WERI-Rb-1 (cell line): ENCODE measurements at regions not wholly inside any gene's neighbourhood (a gene's known extent, or its start where the extent isn't known, plus 50 kb on each side); places are given as distances from the start of the nearest gene placed in this dataset.
"Not testable (repeated sequence)": the region's sequence is repeated elsewhere in the genome, so short reads cannot be mapped to it uniquely, and the experiment has no call there.

Experiments
- DNase-seq: peaks from one replicate; pipeline ENCODE4 v3.0.0-alpha.2; 2020
- H3K27ac ChIP-seq: fragments of 250-450 bp; sonication (Bioruptor Pico); 2 replicates; pipeline ENCODE4 v1.5.1; 2020; ENCODE audit warnings: mild to moderate bottlenecking, moderate library complexity
- H3K27me3 ChIP-seq: fragments of 250-450 bp; sonication (Bioruptor Pico); 2 replicates; pipeline ENCODE4 v1.5.1; 2021; ENCODE audit warnings: mild to moderate bottlenecking, low read depth, moderate library complexity; ENCODE audit not compliant: insufficient read depth, severe bottlenecking
- H3K36me3 ChIP-seq: fragments of 250-450 bp; sonication (Bioruptor Pico); 2 replicates; pipeline ENCODE4 v1.5.1; 2020; ENCODE audit warnings: mild to moderate bottlenecking, moderate library complexity
- H3K4me3 ChIP-seq: 2 replicates; pipeline ENCODE4 v1.5.1; 2011; ENCODE audit warnings: low read depth, mild to moderate bottlenecking, control low read depth, low read length
- H3K9me3 ChIP-seq: fragments of 250-450 bp; sonication (Bioruptor Pico); 2 replicates; pipeline ENCODE4 v1.5.1; 2021; ENCODE audit warnings: mild to moderate bottlenecking, moderate library complexity; ENCODE audit not compliant: severe bottlenecking
- CTCF ChIP-seq: IDR thresholded peaks from 2 replicates; pipeline ENCODE4 v1.5.1; 2011; ENCODE audit warnings: low read depth, mild to moderate bottlenecking, control low read depth, inconsistent platforms, low read length

GRCh38 chr19:22527554-22527953 lies 105.4 kb upstream of the ZNF98 start:
- no peak overlapping the region for H3K4me3 ChIP-seq
- H3K9me3 ChIP-seq, result no peaks in the 10 kb centered on the region
- DNase-seq, result no peak
- peaks cover 26% of the 10 kb centered on the region for H3K27me3 ChIP-seq
- no peak overlapping the region for H3K27ac ChIP-seq
- no peaks in the 10 kb centered on the region for H3K36me3 ChIP-seq
- no peak for TF ChIP-seq CTCF

- Histone ChIP-seq H3K36me3 (no peaks in the 10 kb centered on the region), H3K27me3 (peaks cover 26% of the 10 kb centered on the region), H3K27ac (no peak overlapping the region), H3K4me3 (no peak overlapping the region), H3K9me3 (no peaks in the 10 kb centered on the region)
- DNase-seq, result no peak
- no peak for TF ChIP-seq CTCF
Observed at GRCh38 chr19:22526661-22527272, 104.6 kb upstream of the ZNF98 start.

- no peaks in the 10 kb centered on the region for H3K36me3 ChIP-seq
- peaks cover 21% of the 10 kb centered on the region for H3K27me3 ChIP-seq
- no peak overlapping the region for H3K27ac ChIP-seq
- no peaks in the 10 kb centered on the region for H3K9me3 ChIP-seq
- DNase-seq, result no peak
- no peak for TF ChIP-seq CTCF
- H3K4me3 ChIP-seq, result no peak overlapping the region
Observed at GRCh38 chr19:22523940-22524339, 101.8 kb upstream of the ZNF98 start.

GRCh38 chr19:22519562-22519961 lies 97.4 kb upstream of the ZNF98 start:
- peaks cover 15% of the 10 kb centered on the region for H3K9me3 ChIP-seq
- H3K27me3 ChIP-seq, result peaks cover 11% of the 10 kb centered on the region
- H3K36me3 ChIP-seq, H3K4me3 ChIP-seq, H3K27ac ChIP-seq: not testable (repeated sequence)
- TF ChIP-seq CTCF, result peak; percentile 55
- DNase-seq, result peak; percentile 17

GRCh38 chr19:22519152-22519551 lies 97.0 kb upstream of the ZNF98 start:
- no peak for TF ChIP-seq CTCF
- H3K9me3 ChIP-seq, result peaks cover 15% of the 10 kb centered on the region

More at GRCh38 chr19:22519152-22519551, 97.0 kb upstream of the ZNF98 start:
- Histone ChIP-seq H3K36me3 (no peaks in the 10 kb centered on the region), H3K4me3 (no peak overlapping the region), H3K27ac (no peak overlapping the region), H3K27me3 (peaks cover 11% of the 10 kb centered on the region)
- DNase-seq, result no peak
